ENCODE measurements at regions not wholly inside any gene's neighbourhood (a gene's known extent, or its start where the extent isn't known, plus 50 kb on each side); places are given as distances from the start of the nearest gene placed in this dataset.

GRCh38 chr6:80446454-80447045 is 340.1 kb downstream of the BCKDHB start:
- no peaks in the 10 kb centered on the region for H3K27me3 Mint-ChIP-seq
- TF ChIP-seq, protein P1, sequence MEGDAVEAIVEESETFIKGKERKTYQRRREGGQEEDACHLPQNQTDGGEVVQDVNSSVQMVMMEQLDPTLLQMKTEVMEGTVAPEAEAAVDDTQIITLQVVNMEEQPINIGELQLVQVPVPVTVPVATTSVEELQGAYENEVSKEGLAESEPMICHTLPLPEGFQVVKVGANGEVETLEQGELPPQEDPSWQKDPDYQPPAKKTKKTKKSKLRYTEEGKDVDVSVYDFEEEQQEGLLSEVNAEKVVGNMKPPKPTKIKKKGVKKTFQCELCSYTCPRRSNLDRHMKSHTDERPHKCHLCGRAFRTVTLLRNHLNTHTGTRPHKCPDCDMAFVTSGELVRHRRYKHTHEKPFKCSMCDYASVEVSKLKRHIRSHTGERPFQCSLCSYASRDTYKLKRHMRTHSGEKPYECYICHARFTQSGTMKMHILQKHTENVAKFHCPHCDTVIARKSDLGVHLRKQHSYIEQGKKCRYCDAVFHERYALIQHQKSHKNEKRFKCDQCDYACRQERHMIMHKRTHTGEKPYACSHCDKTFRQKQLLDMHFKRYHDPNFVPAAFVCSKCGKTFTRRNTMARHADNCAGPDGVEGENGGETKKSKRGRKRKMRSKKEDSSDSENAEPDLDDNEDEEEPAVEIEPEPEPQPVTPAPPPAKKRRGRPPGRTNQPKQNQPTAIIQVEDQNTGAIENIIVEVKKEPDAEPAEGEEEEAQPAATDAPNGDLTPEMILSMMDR (IDR thresholded peaks at IDR 0.05): no peak
- ChIA-PET CTCF (no interaction called here), POLR2A (no interaction called here)
- intact Hi-C loops (cut with micrococcal nuclease): no loop called here
- H3K27ac Mint-ChIP-seq: no peak overlapping the region
- DNase-seq (no peak), ATAC-seq (no peak)
- no peaks in the 10 kb centered on the region for H3K4me1 Mint-ChIP-seq (ENCODE audit: low read depth)
- H3K9me3 Mint-ChIP-seq: no peaks in the 10 kb centered on the region
- H3K4me3 Mint-ChIP-seq: no peak overlapping the region
- H3K36me3 Mint-ChIP-seq (ENCODE audit: low read depth): no peaks in the 10 kb centered on the region

GRCh38 chr6:80445751-80446150 is 339.3 kb downstream of the BCKDHB start:
- H3K27me3 Mint-ChIP-seq: no peaks in the 10 kb centered on the region
- H3K4me3 Mint-ChIP-seq: no peak overlapping the region
- no peak for ATAC-seq
- no peak overlapping the region for H3K27ac Mint-ChIP-seq
- TF ChIP-seq, protein P1 (IDR thresholded peaks at IDR 0.05): no peak
- no peaks in the 10 kb centered on the region for H3K36me3 Mint-ChIP-seq (ENCODE audit: low read depth)
- CTCF ChIA-PET: no interaction called here
- H3K9me3 Mint-ChIP-seq: no peaks in the 10 kb centered on the region
- POLR2A ChIA-PET: no interaction called here
- no peaks in the 10 kb centered on the region for H3K4me1 Mint-ChIP-seq (ENCODE audit: low read depth)
- intact Hi-C loops (cut with micrococcal nuclease): no loop called here
- DNase-seq: no peak

GRCh38 chr6:80442366-80442765 is 335.9 kb downstream of the BCKDHB start:
- Mint-ChIP-seq H3K4me3 (no peak overlapping the region), H3K27ac (no peak overlapping the region), H3K27me3 (no peaks in the 10 kb centered on the region), H3K4me1 (ENCODE audit: low read depth) (no peaks in the 10 kb centered on the region), H3K36me3 (ENCODE audit: low read depth) (no peaks in the 10 kb centered on the region), H3K9me3 (no peaks in the 10 kb centered on the region)
- ATAC-seq (no peak), DNase-seq (no peak)
- POLR2A ChIA-PET: no interaction called here
- intact Hi-C loops (cut with micrococcal nuclease): no loop called here
- TF ChIP-seq, protein P1 (IDR thresholded peaks at IDR 0.05): no peak
- CTCF ChIA-PET: no interaction called here

DNA sequence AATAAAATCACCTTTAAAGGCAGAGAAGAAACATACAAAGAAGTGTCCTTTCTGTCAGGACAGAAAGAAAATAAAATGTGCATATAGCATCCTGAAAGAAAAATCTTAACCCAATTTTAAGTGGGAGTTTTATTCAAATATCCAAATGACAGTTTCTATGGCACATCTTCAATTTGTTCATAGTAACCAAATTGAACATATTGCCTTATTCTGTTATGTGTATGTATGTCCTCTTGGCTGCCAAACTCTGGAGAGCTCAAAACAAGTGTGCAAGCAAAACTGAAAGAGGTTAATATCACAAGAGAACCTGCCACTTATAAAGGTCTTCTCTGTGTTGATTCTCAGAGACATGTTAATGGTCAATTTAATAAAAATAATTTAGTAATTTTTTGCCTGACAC is 334.7 kb downstream of the BCKDHB start:
- intact Hi-C loops (cut with micrococcal nuclease): no loop called here
- Mint-ChIP-seq H3K27ac (no peak overlapping the region), H3K4me3 (no peak overlapping the region), H3K36me3 (ENCODE audit: low read depth) (no peaks in the 10 kb centered on the region), H3K9me3 (no peaks in the 10 kb centered on the region), H3K27me3 (no peaks in the 10 kb centered on the region), H3K4me1 (ENCODE audit: low read depth) (no peaks in the 10 kb centered on the region)
- TF ChIP-seq, protein P1 (IDR thresholded peaks at IDR 0.05): no peak
- ChIA-PET CTCF (no interaction called here), POLR2A (no interaction called here)
- DNase-seq (no peak), ATAC-seq (no peak)

DNA sequence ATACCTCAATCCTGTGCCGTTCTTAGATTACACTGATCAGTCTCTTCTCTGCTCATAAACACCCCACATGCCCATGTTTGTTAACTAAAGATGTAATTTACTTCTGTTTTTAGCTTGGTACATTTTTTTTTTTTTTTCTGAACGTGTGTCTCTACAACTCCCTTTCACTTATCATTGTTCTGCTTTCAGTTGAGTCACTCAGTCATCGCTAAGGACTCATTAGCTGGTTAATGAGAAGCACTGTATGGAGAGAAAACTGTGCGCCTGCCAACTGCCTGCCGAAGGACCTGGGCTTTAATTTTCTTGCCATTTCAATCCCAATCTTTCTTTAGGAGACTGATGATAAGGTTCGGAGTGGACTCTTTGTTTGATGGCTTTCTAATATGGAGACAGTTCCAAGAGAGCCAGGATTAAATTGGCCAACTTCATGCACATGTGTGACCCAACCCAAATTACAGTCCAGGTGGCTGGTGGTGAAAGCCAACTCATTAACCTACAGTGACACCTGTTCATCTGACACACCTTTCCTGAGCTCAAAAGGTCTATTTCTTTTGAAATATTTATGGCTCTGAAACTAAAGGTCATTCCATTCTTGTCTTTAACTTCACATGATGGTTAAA is 334.1 kb downstream of the BCKDHB start:
- H3K27ac Mint-ChIP-seq: no peak overlapping the region
- ATAC-seq (no peak), DNase-seq (no peak)
- no peaks in the 10 kb centered on the region for H3K4me1 Mint-ChIP-seq (ENCODE audit: low read depth)
- POLR2A ChIA-PET: no interaction called here
- TF ChIP-seq, protein P1 (IDR thresholded peaks at IDR 0.05): no peak
- H3K9me3 Mint-ChIP-seq: no peaks in the 10 kb centered on the region
- no peak overlapping the region for H3K4me3 Mint-ChIP-seq
- H3K36me3 Mint-ChIP-seq (ENCODE audit: low read depth): no peaks in the 10 kb centered on the region
- CTCF ChIA-PET: no interaction called here
- intact Hi-C loops (cut with micrococcal nuclease): no loop called here
- H3K27me3 Mint-ChIP-seq: no peaks in the 10 kb centered on the region

All from activated CD8-positive, alpha-beta T cell treated with anti-CD3 and anti-CD28 coated beads for 36 hours (primary cell).